HG03521 (cell line): ENCODE measurements at regions not wholly inside any gene's neighbourhood (a gene's known extent, or its start where the extent isn't known, plus 50 kb on each side); places are given as distances from the start of the nearest gene placed in this dataset.

Experiments used
- ATAC-seq: cut with Tn5 transposase; IDR thresholded peaks from one replicate; pipeline ENCODE4 v1.9.1; 2021; ENCODE audit warnings: mild to moderate bottlenecking, moderate library complexity; ENCODE audit not compliant: unreplicated experiment

DNA sequence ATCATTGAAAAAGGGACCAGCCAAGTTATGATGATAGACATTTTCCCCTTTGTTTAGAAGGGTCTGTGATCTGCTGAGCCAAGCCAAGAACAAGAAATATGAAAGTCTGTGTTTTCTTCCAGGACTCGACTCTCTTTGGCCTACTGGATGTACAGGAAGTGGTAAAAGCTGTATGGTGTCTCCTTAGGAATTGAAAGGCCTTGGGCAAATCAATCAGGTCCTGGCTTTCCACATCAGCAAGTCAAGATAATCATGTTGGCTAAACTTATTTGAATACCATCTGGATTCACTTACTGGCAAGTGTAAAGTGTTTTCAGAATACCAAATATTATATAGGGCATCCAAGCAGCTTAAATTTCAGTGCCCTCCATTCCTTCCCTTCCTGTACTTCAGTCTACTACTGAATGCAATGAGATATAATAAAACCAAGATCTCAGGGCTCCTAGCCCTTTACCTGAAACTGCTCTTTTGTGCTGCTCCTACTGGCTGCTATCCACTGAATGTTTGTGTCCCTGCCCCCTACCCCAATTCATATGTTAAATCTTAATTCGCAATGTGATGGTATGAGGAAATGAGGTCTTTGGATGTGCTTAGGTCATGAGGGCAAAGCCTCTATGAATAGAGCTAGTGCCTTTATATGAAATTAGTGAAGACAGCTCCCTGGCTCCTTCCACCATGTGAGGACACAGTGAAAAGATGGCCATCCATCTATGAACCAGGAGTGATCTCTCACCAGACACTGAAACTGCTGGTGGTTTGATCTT lies 578.0 kb downstream of the SPRY1 start:
- ATAC-seq: no peak

- no peak for ATAC-seq
These were observed 579.7 kb downstream of the SPRY1 start for GRCh38 chr4:123976285-123976684.

DNA sequence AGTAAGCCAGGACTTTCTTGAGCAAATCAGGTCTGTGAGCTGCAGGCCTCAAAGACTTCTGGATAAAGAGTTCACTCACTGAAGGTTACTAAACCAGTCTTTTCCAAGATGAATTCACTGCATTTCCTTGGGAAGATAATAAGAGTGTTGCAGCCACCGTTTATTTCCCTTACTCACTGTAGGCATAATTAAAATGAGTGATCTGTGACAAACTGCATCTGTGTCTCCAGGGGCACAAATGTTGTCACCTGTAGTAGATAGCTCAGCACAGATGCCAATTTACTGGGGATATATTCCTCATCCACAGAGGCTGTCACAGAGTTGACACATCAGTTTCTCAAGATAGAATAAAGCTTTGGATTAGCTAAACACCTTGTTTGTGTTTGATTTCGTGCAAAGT lies 580.2 kb downstream of the SPRY1 start:
- no peak for ATAC-seq

- ATAC-seq: no peak
These were observed 581.1 kb downstream of the SPRY1 start for GRCh38 chr4:123977641-123978081.

DNA sequence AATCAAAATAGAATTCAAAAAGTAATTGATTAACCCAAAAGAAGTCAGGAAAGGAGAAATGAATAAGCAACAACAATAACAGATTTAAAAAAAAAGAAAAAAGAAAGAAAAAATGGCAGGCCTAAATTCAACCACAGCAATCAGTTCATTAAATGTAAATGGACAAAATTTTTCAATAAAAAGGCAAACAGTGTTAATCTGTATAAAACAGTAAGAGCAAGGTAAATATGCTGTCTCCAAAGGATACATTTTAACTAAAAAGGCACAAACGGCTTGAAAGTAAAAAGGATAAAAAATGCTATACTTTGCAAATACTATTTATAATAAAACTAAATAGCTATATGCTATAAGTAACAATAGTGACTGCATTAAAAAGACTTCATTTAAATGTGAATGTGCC lies 582.0 kb downstream of the SPRY1 start:
- no peak for ATAC-seq

GRCh38 chr4:123980736-123981300 lies 584.2 kb downstream of the SPRY1 start:
- ATAC-seq: no peak

GRCh38 chr4:123984886-123985285 lies 588.3 kb downstream of the SPRY1 start:
- no peak for ATAC-seq

GRCh38 chr4:123986268-123986798 lies 589.7 kb downstream of the SPRY1 start:
- ATAC-seq: no peak

GRCh38 chr4:123987408-123987807 lies 590.8 kb downstream of the SPRY1 start:
- no peak for ATAC-seq

- ATAC-seq: no peak
These were observed 593.8 kb downstream of the SPRY1 start for GRCh38 chr4:123990310-123990870.

DNA sequence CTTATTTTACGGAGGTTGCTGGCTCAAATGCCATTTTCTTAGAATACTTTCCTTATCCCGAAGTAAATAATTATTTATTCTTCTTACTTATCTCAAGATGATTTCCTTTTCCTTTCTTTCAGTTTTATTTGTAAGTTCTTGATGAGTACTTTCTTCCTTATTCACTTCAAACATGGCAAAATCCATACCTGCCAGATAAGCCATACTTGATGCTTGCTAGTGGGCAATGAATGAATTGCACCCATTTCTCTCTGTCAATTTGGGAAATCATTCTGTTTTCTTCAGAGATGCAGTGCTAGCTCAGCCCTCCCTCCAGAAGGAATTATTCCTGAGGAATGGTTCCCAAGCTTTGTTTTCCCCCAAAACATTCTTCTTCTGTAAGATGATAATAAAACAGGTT lies 598.3 kb downstream of the SPRY1 start:
- no peak for ATAC-seq

DNA sequence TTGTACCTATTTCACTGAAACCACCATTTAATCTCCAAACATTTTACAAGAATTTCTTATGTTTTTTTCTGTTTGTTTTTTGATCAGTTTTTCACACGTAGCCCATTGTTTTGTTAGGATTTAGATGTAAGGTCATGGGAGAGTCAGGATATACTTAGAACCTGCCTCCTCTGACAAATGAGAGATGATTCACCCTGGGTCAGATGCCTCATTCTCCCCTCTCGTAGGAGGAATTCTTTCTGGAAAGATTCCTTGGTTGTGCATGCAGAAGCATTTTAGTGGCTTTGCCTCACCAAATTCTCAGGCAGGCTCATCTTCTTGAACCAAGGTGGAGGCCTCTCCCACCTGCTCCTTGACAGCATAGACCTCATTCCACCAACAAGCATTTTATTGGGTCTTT lies 599.3 kb downstream of the SPRY1 start:
- ATAC-seq: no peak

DNA sequence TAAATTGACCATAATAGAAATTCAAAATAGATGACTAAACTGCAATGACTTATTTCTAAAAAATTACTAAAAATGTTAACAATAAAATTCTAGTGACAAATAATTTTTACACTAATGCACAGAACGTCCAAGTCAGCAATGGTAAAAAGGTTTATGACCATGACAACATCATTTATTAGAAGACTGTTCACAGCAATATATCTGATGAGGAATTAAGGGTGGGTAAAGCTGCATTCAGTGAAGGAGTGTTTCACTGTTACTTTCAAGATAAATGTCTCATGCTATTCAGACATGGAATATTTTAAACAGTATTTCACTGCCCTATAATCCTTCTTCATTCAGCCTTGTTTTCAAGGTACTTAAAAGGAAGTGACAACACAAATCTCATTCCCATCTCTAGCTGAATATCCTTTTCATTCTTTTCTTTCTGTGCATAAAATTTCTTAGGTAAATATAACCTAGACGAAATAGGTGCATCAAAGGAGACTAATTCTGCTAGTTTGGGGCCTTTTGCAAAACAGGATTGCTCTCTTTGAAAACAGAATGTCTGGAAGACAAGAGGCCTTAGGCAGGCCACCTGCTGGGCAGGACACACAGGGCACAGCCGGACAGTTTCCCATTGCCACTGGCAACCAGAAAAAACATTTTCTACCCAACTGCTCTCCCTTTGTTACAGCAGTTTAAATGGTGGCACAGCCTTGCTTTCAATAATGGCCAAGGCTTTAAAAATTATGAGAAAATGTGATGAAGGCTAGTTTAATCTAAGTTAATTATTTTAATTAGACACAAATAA lies 600.3 kb downstream of the SPRY1 start:
- no peak for ATAC-seq

GRCh38 chr4:123997776-123998449 lies 601.3 kb downstream of the SPRY1 start:
- no peak for ATAC-seq

- no peak for ATAC-seq
These were observed 603.6 kb downstream of the SPRY1 start for GRCh38 chr4:124000233-124000632.

- no peak for ATAC-seq
These were observed 619.2 kb downstream of the SPRY1 start for GRCh38 chr4:124015766-124016165.

DNA sequence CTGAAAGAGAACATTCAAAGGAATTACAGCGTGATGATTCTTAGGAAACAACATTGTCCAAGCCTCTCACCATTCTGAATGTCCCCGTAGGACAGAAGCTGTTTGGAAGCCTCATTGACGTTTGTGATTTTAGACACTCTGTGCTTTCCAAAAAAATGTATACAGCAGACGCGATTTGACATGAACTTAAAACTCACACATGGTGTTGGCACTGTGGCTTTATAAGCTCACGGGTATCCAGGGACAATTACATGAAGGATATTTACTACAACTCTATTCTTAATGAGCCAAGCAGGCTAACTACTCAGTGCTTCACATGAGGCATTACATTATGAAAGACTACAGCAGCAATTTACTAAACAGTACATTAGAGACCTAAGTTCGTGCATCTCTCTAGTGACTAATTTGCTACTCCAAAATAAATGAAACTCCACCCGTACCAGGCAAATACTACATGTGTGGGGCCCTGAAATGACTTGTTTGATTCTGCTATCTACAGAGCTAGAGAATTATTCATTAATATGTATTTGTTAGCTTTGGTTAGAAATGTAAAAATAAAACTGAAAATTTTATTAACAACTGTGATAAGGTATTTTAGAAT lies 620.7 kb downstream of the SPRY1 start:
- no peak for ATAC-seq

GRCh38 chr4:124018383-124019317 lies 622.1 kb downstream of the SPRY1 start:
- peak; percentile 99 for ATAC-seq
